ENCODE measurements at regions not wholly inside any gene's neighbourhood (a gene's known extent, or its start where the extent isn't known, plus 50 kb on each side); places are given as distances from the start of the nearest gene placed in this dataset.

- no peak for DNase-seq (ENCODE audit: low spot score)
These were observed 168.5 kb upstream of the VLDLR start for GRCh38 chr9:2453106-2453505.

GRCh38 chr9:2453701-2454100, 167.9 kb upstream of the VLDLR start:
- no peak for DNase-seq (ENCODE audit: low spot score)

GRCh38 chr9:2459756-2460155, 161.8 kb upstream of the VLDLR start:
- peak; percentile 56 for DNase-seq (ENCODE audit: low spot score)

- no peak for DNase-seq (ENCODE audit: low spot score)
These were observed 159.7 kb upstream of the VLDLR start for GRCh38 chr9:2461892-2462291.

- DNase-seq (ENCODE audit: low spot score) = no peak
These were observed 157.0 kb upstream of the VLDLR start for GRCh38 chr9:2464624-2465023.

- no peak for DNase-seq (ENCODE audit: low spot score)
These were observed 156.1 kb upstream of the VLDLR start for GRCh38 chr9:2465516-2465915.

GRCh38 chr9:2465921-2466460, 155.6 kb upstream of the VLDLR start:
- DNase-seq (ENCODE audit: low spot score) = no peak

GRCh38 chr9:2466703-2467102, 154.9 kb upstream of the VLDLR start:
- no peak for DNase-seq (ENCODE audit: low spot score)

GRCh38 chr9:2469681-2470221, 151.8 kb upstream of the VLDLR start:
- DNase-seq (ENCODE audit: low spot score) = peak; percentile 24

GRCh38 chr9:2473681-2474080, 147.9 kb upstream of the VLDLR start:
- peak; percentile 48 for DNase-seq (ENCODE audit: low spot score)

GRCh38 chr9:2477755-2478154, 143.8 kb upstream of the VLDLR start:
- DNase-seq (ENCODE audit: low spot score) = no peak

- no peak for DNase-seq (ENCODE audit: low spot score)
These were observed 143.2 kb upstream of the VLDLR start for GRCh38 chr9:2478421-2478820.

- DNase-seq (ENCODE audit: low spot score) = no peak
These were observed 142.5 kb upstream of the VLDLR start for GRCh38 chr9:2479056-2479565.

- no peak for DNase-seq (ENCODE audit: low spot score)
These were observed 141.2 kb upstream of the VLDLR start for GRCh38 chr9:2480255-2480837.

GRCh38 chr9:2481216-2481615, 140.4 kb upstream of the VLDLR start:
- DNase-seq (ENCODE audit: low spot score) = no peak

- DNase-seq (ENCODE audit: low spot score) = no peak
These were observed 134.6 kb upstream of the VLDLR start for GRCh38 chr9:2486988-2487387.

- DNase-seq (ENCODE audit: low spot score) = no peak
These were observed 131.7 kb upstream of the VLDLR start for GRCh38 chr9:2489838-2490314.

GRCh38 chr9:2492161-2492560, 129.4 kb upstream of the VLDLR start:
- DNase-seq (ENCODE audit: low spot score) = no peak

- no peak for DNase-seq (ENCODE audit: low spot score)
These were observed 128.5 kb upstream of the VLDLR start for GRCh38 chr9:2493109-2493508.

- no peak for DNase-seq (ENCODE audit: low spot score)
These were observed 128.1 kb upstream of the VLDLR start for GRCh38 chr9:2493529-2493928.

- DNase-seq (ENCODE audit: low spot score) = no peak
These were observed 127.0 kb upstream of the VLDLR start for GRCh38 chr9:2494562-2494961.

- DNase-seq (ENCODE audit: low spot score) = no peak
These were observed 126.2 kb upstream of the VLDLR start for GRCh38 chr9:2495221-2496005.

- no peak for DNase-seq (ENCODE audit: low spot score)
These were observed 125.4 kb upstream of the VLDLR start for GRCh38 chr9:2496169-2496568.
